ENCODE measurements at regions not wholly inside any gene's neighbourhood (a gene's known extent, or its start where the extent isn't known, plus 50 kb on each side); places are given as distances from the start of the nearest gene placed in this dataset.

- no peak for TF ChIP-seq CTCF (IDR thresholded peaks at IDR 0.05; ENCODE audit: poor library complexity)
- TF ChIP-seq EZH2phosphoT487 (IDR thresholded peaks at IDR 0.05; ENCODE audit: low read depth, severe bottlenecking, unreplicated experiment): no peak
- no peak for TF ChIP-seq EZH2 (IDR thresholded peaks at IDR 0.05; ENCODE audit: borderline replicate concordance)
- Histone ChIP-seq H3K4me2 (no peak overlapping the region), H3K36me3 (replicated peaks; ENCODE audit: insufficient read depth, low read depth) (no peaks in the 10 kb centered on the region), H2AFZ (no peak overlapping the region), H3K79me2 (no peaks in the 10 kb centered on the region), H3K4me1 (ENCODE audit: insufficient read depth) (peaks cover 9% of the 10 kb centered on the region), H3K27ac (no peak overlapping the region), H3K27me3 (no peaks in the 10 kb centered on the region), H4K20me1 (ENCODE audit: insufficient read depth, poor library complexity, severe bottlenecking) (no peaks in the 10 kb centered on the region), H3K9me3 (ENCODE audit: low read depth) (no peaks in the 10 kb centered on the region), H3K4me3 (no peak overlapping the region), H3K9me2 (replicated peaks; ENCODE audit: insufficient read depth) (no peaks in the 10 kb centered on the region)
- WGBS (ENCODE audit: low lambda C conversion rate, missing lambda C conversion rate): 75% methylated on average over 4 of the region's 4 CpGs
- no peak for DNase-seq (ENCODE audit: low spot score)
Observed at GRCh38 chr9:89798547-89799120, 193.8 kb downstream of the GADD45G start.

GRCh38 chr9:89799221-89799620, 194.4 kb downstream of the GADD45G start:
- Histone ChIP-seq H2AFZ (no peak overlapping the region), H4K20me1 (ENCODE audit: insufficient read depth, poor library complexity, severe bottlenecking) (no peaks in the 10 kb centered on the region)

GRCh38 chr9:89799766-89800165, 195.0 kb downstream of the GADD45G start:
- H3K4me3 ChIP-seq: no peak overlapping the region
- no peak overlapping the region for H3K27ac ChIP-seq
- H4K20me1 ChIP-seq (ENCODE audit: insufficient read depth, poor library complexity, severe bottlenecking): no peaks in the 10 kb centered on the region
- H3K4me1 ChIP-seq (ENCODE audit: insufficient read depth): peaks cover 9% of the 10 kb centered on the region
- H3K79me2 ChIP-seq: no peaks in the 10 kb centered on the region
- H3K4me2 ChIP-seq: no peak overlapping the region
- no peak overlapping the region for H2AFZ ChIP-seq
- no peaks in the 10 kb centered on the region for H3K27me3 ChIP-seq
- no peak for DNase-seq (ENCODE audit: low spot score)
- no peaks in the 10 kb centered on the region for H3K9me2 ChIP-seq (replicated peaks; ENCODE audit: insufficient read depth)
- H3K36me3 ChIP-seq (replicated peaks; ENCODE audit: insufficient read depth, low read depth): no peaks in the 10 kb centered on the region
- H3K9me3 ChIP-seq (ENCODE audit: low read depth): no peaks in the 10 kb centered on the region
- 78% methylated on average over 3 of the region's 3 CpGs for WGBS (ENCODE audit: low lambda C conversion rate, missing lambda C conversion rate)
- TF ChIP-seq EZH2phosphoT487 (IDR thresholded peaks at IDR 0.05; ENCODE audit: low read depth, severe bottlenecking, unreplicated experiment): no peak
- no peak for TF ChIP-seq CTCF (IDR thresholded peaks at IDR 0.05; ENCODE audit: poor library complexity)
- no peak for TF ChIP-seq EZH2 (IDR thresholded peaks at IDR 0.05; ENCODE audit: borderline replicate concordance)

More at GRCh38 chr9:89799221-89799620, 194.4 kb downstream of the GADD45G start:
- WGBS (ENCODE audit: low lambda C conversion rate, missing lambda C conversion rate): 85% methylated on average over 7 of the region's 7 CpGs
- Histone ChIP-seq H3K27me3 (no peaks in the 10 kb centered on the region), H3K36me3 (replicated peaks; ENCODE audit: insufficient read depth, low read depth) (no peaks in the 10 kb centered on the region), H3K9me2 (replicated peaks; ENCODE audit: insufficient read depth) (no peaks in the 10 kb centered on the region), H3K9me3 (ENCODE audit: low read depth) (no peaks in the 10 kb centered on the region), H3K27ac (no peak overlapping the region), H3K4me1 (ENCODE audit: insufficient read depth) (peaks cover 9% of the 10 kb centered on the region), H3K79me2 (no peaks in the 10 kb centered on the region), H3K4me2 (no peak overlapping the region), H3K4me3 (no peak overlapping the region)
- TF ChIP-seq EZH2 (IDR thresholded peaks at IDR 0.05; ENCODE audit: borderline replicate concordance) (no peak), CTCF (IDR thresholded peaks at IDR 0.05; ENCODE audit: poor library complexity) (no peak)
- no peak for DNase-seq (ENCODE audit: low spot score)

GRCh38 chr9:89801341-89801740, 196.5 kb downstream of the GADD45G start:
- Histone ChIP-seq H3K36me3 (replicated peaks; ENCODE audit: insufficient read depth, low read depth) (no peaks in the 10 kb centered on the region), H4K20me1 (ENCODE audit: insufficient read depth, poor library complexity, severe bottlenecking) (no peaks in the 10 kb centered on the region), H3K79me2 (no peaks in the 10 kb centered on the region), H3K27me3 (no peaks in the 10 kb centered on the region), H3K4me2 (no peak overlapping the region), H3K4me1 (ENCODE audit: insufficient read depth) (peaks cover 9% of the 10 kb centered on the region), H3K27ac (no peak overlapping the region), H3K9me2 (replicated peaks; ENCODE audit: insufficient read depth) (no peaks in the 10 kb centered on the region), H2AFZ (no peak overlapping the region), H3K9me3 (ENCODE audit: low read depth) (no peaks in the 10 kb centered on the region), H3K4me3 (no peak overlapping the region)
- TF ChIP-seq CTCF (IDR thresholded peaks at IDR 0.05; ENCODE audit: poor library complexity) (no peak), EZH2 (IDR thresholded peaks at IDR 0.05; ENCODE audit: borderline replicate concordance) (no peak), EZH2phosphoT487 (IDR thresholded peaks at IDR 0.05; ENCODE audit: low read depth, severe bottlenecking, unreplicated experiment) (no peak)
- 89% methylated on average over 4 of the region's 4 CpGs for WGBS (ENCODE audit: low lambda C conversion rate, missing lambda C conversion rate)
- DNase-seq (ENCODE audit: low spot score): no peak

Measured in hepatocyte (in vitro differentiated cells).